ENCODE measurements at regions not wholly inside any gene's neighbourhood (a gene's known extent, or its start where the extent isn't known, plus 50 kb on each side); places are given as distances from the start of the nearest gene placed in this dataset.
"Not testable (repeated sequence)": the region's sequence is repeated elsewhere in the genome, so short reads cannot be mapped to it uniquely, and the experiment has no call there.

GRCh38 chr2:107751936-107752335 lies 74.8 kb upstream of the RGPD4 start:
- CTCF ChIA-PET (ENCODE audit: partially characterized antibody): no interaction called here
- no peaks in the 10 kb centered on the region for H3K4me1 Mint-ChIP-seq
- peaks cover 0 to 2% (median 0%) of the 10 kb centered on the region in 8 donors for H3K9me3 Mint-ChIP-seq
- intact Hi-C loops (cut with micrococcal nuclease): no loop called here
- no peak overlapping the region for H3K27ac ChIP-seq (ENCODE audit: low read depth, low read length)
- no peak for DNase-seq
- POLR2A ChIA-PET (ENCODE audit: partially characterized antibody): no interaction called here
- peak overlapping the region in 1 of 7 donors; percentile 6 for H3K27ac Mint-ChIP-seq
- no peak overlapping the region for H3K4me3 Mint-ChIP-seq
- H3K36me3 Mint-ChIP-seq: no peaks in the 10 kb centered on the region
- H3K9me3 ChIP-seq (ENCODE audit: control insufficient read depth in 1 of 2, low read length in 2 of 2): no peaks in the 10 kb centered on the region
- no peaks in the 10 kb centered on the region for H3K27me3 ChIP-seq (ENCODE audit: insufficient read depth, low read length)
- H3K4me1 ChIP-seq (ENCODE audit: insufficient read depth, low read length): no peaks in the 10 kb centered on the region
- no peaks in the 10 kb centered on the region for H3K36me3 ChIP-seq (ENCODE audit: insufficient read depth, low read length)
- H3K4me3 ChIP-seq (ENCODE audit: low read length in 2 of 2): no peak overlapping the region
- H3K27me3 Mint-ChIP-seq: peaks cover 0 to 2% of the 10 kb centered on the region in 2 donors

DNA sequence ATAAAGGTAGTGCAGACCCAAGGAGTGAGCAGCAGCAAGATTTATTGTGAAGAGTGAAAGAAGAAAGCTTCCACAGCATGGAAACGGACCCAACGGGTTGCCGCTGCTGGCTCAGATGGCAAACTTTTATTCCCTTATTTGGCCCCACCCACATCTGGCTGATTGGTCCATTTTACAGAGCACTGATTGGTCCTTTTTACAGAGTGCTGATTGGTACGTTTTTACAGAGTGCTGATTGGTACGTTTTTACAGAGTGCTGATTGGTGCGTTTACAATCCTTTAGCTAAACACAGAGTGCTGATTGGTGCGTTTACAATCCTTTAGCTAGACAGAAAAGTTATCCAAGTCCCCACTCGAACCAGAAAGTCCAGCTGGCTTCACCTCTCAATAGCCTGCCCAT lies 72.9 kb upstream of the RGPD4 start:
- H3K36me3 ChIP-seq (ENCODE audit: insufficient read depth, low read length); H3K27me3 ChIP-seq (ENCODE audit: insufficient read depth, low read length); DNase-seq; H3K9me3 Mint-ChIP-seq; H3K36me3 Mint-ChIP-seq; H3K27ac ChIP-seq (ENCODE audit: low read depth, low read length); H3K27me3 Mint-ChIP-seq; H3K4me1 Mint-ChIP-seq; H3K4me3 Mint-ChIP-seq; H3K9me3 ChIP-seq (ENCODE audit: control insufficient read depth in 1 of 2, low read length in 2 of 2); CTCF ChIA-PET (ENCODE audit: partially characterized antibody); intact Hi-C loops (cut with micrococcal nuclease); H3K27ac Mint-ChIP-seq; H3K4me3 ChIP-seq (ENCODE audit: low read length in 2 of 2); H3K4me1 ChIP-seq (ENCODE audit: insufficient read depth, low read length); POLR2A ChIA-PET (ENCODE audit: partially characterized antibody): not testable (repeated sequence)

DNA sequence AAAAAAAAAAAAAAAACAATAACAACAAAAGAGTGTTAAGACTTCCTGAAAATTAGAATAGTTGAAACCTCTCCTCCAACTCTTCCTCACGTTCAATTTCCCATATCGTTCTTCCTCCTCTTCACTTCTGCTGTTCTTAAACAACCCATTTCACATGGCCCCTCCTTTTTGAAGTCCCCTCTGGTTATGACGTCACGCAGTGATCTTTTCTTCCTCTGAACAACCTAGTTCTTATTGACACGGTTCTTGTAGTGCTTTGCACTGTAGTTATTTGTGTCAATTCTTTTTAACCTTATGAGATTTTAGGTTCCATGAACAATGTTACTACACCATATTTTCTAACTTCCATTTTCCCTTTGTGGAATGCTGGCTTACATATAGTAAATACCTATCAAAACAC lies 69.5 kb upstream of the RGPD4 start:
- ChIA-PET POLR2A (ENCODE audit: partially characterized antibody) (no interaction called here), CTCF (ENCODE audit: partially characterized antibody) (no interaction called here)
- H3K4me3 Mint-ChIP-seq: no peak overlapping the region
- Histone ChIP-seq H3K27me3 (ENCODE audit: insufficient read depth, low read length) (no peaks in the 10 kb centered on the region), H3K9me3 (ENCODE audit: control insufficient read depth in 1 of 2, low read length in 2 of 2) (no peaks in the 10 kb centered on the region), H3K27ac (ENCODE audit: low read depth, low read length) (no peak overlapping the region), H3K4me1 (ENCODE audit: insufficient read depth, low read length) (no peaks in the 10 kb centered on the region), H3K36me3 (ENCODE audit: insufficient read depth, low read length) (no peaks in the 10 kb centered on the region), H3K4me3 (ENCODE audit: low read length in 2 of 2) (no peak overlapping the region)
- H3K4me1 Mint-ChIP-seq: no peaks in the 10 kb centered on the region
- H3K27me3 Mint-ChIP-seq: peaks cover 0 to 1% of the 10 kb centered on the region in 2 donors
- H3K9me3 Mint-ChIP-seq: peaks cover 0 to 4% (median 0%) of the 10 kb centered on the region in 8 donors
- intact Hi-C loops (cut with micrococcal nuclease): no loop called here
- DNase-seq: no peak
- H3K27ac Mint-ChIP-seq: peak overlapping the region in 1 of 7 donors; percentile 2
- no peaks in the 10 kb centered on the region for H3K36me3 Mint-ChIP-seq

DNA sequence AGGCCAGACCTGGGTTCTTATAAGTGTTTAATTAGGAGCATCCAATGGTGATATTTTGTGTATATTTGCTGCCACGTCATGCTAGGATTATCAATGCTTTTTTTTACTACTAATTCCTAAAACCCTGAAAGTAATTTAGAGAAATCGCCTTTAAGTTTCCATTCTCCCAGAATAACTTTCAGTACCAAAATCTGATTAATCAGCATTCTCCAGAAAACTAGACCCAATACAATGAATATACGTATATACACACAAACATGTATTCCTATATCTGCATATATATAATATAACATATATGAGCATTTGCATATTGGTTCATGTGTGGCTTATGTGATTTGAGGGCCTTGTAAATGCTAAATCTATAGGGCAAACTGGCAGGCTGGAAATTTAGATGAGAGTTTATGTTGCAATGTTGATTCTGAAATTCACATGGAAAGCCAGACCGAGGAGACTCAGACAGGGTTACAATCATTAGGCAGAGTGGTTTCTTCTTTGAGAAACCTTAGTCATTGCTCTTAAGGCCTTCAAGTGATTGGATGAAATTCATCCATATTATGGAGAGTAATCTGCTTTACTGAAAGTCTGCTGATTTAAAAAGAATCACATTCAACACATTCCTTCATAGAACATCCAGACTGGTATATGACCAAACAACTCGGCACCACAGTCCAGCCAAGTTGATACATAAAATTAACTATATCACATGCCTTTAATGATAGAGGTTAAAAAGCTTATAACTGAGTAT lies 65.9 kb upstream of the RGPD4 start:
- no peaks in the 10 kb centered on the region for H3K27me3 ChIP-seq (ENCODE audit: insufficient read depth, low read length)
- no peak overlapping the region for H3K4me3 Mint-ChIP-seq
- no peak overlapping the region for H3K4me3 ChIP-seq (ENCODE audit: low read length in 2 of 2)
- H3K36me3 ChIP-seq (ENCODE audit: insufficient read depth, low read length): no peaks in the 10 kb centered on the region
- no peak overlapping the region for H3K27ac Mint-ChIP-seq
- peaks cover 0 to 3% of the 10 kb centered on the region in 2 donors for H3K27me3 Mint-ChIP-seq
- no peaks in the 10 kb centered on the region for H3K4me1 Mint-ChIP-seq
- H3K9me3 Mint-ChIP-seq: peaks cover 0 to 4% (median 2%) of the 10 kb centered on the region in 8 donors
- ChIA-PET CTCF (ENCODE audit: partially characterized antibody) (no interaction called here), POLR2A (ENCODE audit: partially characterized antibody) (no interaction called here)
- no peaks in the 10 kb centered on the region for H3K4me1 ChIP-seq (ENCODE audit: insufficient read depth, low read length)
- H3K9me3 ChIP-seq (ENCODE audit: control insufficient read depth in 1 of 2, low read length in 2 of 2): no peaks in the 10 kb centered on the region
- no peaks in the 10 kb centered on the region for H3K36me3 Mint-ChIP-seq
- DNase-seq: no peak
- H3K27ac ChIP-seq (ENCODE audit: low read depth, low read length): no peak overlapping the region
- intact Hi-C loops (cut with micrococcal nuclease): no loop called here

GRCh38 chr2:107772353-107772752 lies 54.3 kb upstream of the RGPD4 start:
- Histone ChIP-seq H3K4me1 (ENCODE audit: insufficient read depth, low read length) (no peaks in the 10 kb centered on the region), H3K27ac (ENCODE audit: low read depth, low read length) (no peak overlapping the region), H3K9me3 (ENCODE audit: control insufficient read depth in 1 of 2, low read length in 2 of 2) (no peaks in the 10 kb centered on the region), H3K36me3 (ENCODE audit: insufficient read depth, low read length) (no peaks in the 10 kb centered on the region), H3K27me3 (ENCODE audit: insufficient read depth, low read length) (no peaks in the 10 kb centered on the region), H3K4me3 (ENCODE audit: low read length in 2 of 2) (no peak overlapping the region)
- no peak overlapping the region for H3K27ac Mint-ChIP-seq
- H3K36me3 Mint-ChIP-seq: no peaks in the 10 kb centered on the region
- CTCF ChIA-PET (ENCODE audit: partially characterized antibody): no interaction called here
- DNase-seq: no peak
- no peak overlapping the region for H3K4me3 Mint-ChIP-seq
- H3K27me3 Mint-ChIP-seq: peaks cover 0 to 4% of the 10 kb centered on the region in 2 donors
- intact Hi-C loops (cut with micrococcal nuclease): no loop called here
- peaks cover 0 to 2% (median 0%) of the 10 kb centered on the region in 8 donors for H3K9me3 Mint-ChIP-seq
- H3K4me1 Mint-ChIP-seq: no peaks in the 10 kb centered on the region
- POLR2A ChIA-PET (ENCODE audit: partially characterized antibody): no interaction called here

DNA sequence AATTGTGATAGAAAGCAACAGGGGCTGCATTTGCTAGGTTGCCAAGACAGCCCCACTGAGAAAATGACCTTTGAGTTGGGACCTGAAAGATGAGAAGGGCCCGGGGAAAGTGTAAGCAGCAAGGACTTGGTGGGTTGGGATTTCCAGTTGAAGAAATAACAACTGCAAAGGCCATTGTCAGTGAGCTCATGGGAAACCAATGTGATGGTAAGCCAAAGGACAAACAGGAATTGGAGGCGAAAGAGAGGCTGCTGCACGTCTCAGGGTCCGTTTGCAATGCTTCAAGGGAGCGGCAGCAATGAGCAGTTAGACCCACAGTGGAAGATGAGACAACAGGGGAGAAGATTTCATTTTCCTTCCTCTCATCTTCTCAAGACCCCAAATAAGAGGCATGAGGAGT lies 51.5 kb upstream of the RGPD4 start:
- H3K4me3 Mint-ChIP-seq: no peak overlapping the region
- Histone ChIP-seq H3K4me1 (ENCODE audit: insufficient read depth, low read length) (no peaks in the 10 kb centered on the region), H3K9me3 (ENCODE audit: control insufficient read depth in 1 of 2, low read length in 2 of 2) (no peaks in the 10 kb centered on the region), H3K36me3 (ENCODE audit: insufficient read depth, low read length) (no peaks in the 10 kb centered on the region), H3K27ac (ENCODE audit: low read depth, low read length) (no peak overlapping the region), H3K4me3 (ENCODE audit: low read length in 2 of 2) (no peak overlapping the region), H3K27me3 (ENCODE audit: insufficient read depth, low read length) (no peaks in the 10 kb centered on the region)
- H3K27me3 Mint-ChIP-seq: peaks cover 0 to 4% of the 10 kb centered on the region in 2 donors
- H3K4me1 Mint-ChIP-seq: no peaks in the 10 kb centered on the region
- POLR2A ChIA-PET (ENCODE audit: partially characterized antibody): no interaction called here
- H3K9me3 Mint-ChIP-seq: peaks cover 0 to 2% (median 0%) of the 10 kb centered on the region in 8 donors
- CTCF ChIA-PET (ENCODE audit: partially characterized antibody): no interaction called here
- DNase-seq: no peak
- no peaks in the 10 kb centered on the region for H3K36me3 Mint-ChIP-seq
- intact Hi-C loops (cut with micrococcal nuclease): no loop called here
- no peak overlapping the region for H3K27ac Mint-ChIP-seq

DNA sequence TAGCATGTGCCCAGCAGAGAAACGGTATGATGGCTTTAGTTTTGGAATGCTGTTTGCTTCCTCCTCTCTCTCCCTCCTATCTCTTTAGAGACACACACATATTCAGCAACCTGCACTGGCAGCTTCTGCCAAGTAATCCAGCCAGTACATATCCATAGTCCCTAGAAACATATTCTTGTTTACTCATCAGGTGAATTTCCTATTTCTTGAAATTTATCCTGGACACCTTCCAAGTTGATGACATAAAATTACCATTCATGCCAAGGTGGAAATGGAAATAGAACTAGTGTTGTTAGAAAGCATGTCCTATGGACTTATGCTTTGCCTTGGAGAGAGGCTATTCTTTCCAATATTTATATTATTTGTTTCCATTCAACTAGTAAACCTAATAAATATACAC lies 50.9 kb upstream of the RGPD4 start:
- Mint-ChIP-seq H3K27me3 (peaks cover 0 to 4% of the 10 kb centered on the region in 2 donors), H3K27ac (no peak overlapping the region), H3K36me3 (no peaks in the 10 kb centered on the region), H3K4me1 (no peaks in the 10 kb centered on the region), H3K4me3 (no peak overlapping the region), H3K9me3 (peaks cover 0 to 2% (median 0%) of the 10 kb centered on the region in 8 donors)
- Histone ChIP-seq H3K4me1 (ENCODE audit: insufficient read depth, low read length) (no peaks in the 10 kb centered on the region), H3K36me3 (ENCODE audit: insufficient read depth, low read length) (no peaks in the 10 kb centered on the region), H3K27ac (ENCODE audit: low read depth, low read length) (no peak overlapping the region), H3K27me3 (ENCODE audit: insufficient read depth, low read length) (no peaks in the 10 kb centered on the region), H3K4me3 (ENCODE audit: low read length in 2 of 2) (no peak overlapping the region), H3K9me3 (ENCODE audit: control insufficient read depth in 1 of 2, low read length in 2 of 2) (no peaks in the 10 kb centered on the region)
- no peak for DNase-seq
- intact Hi-C loops (cut with micrococcal nuclease): no loop called here
- ChIA-PET CTCF (ENCODE audit: partially characterized antibody) (no interaction called here), POLR2A (ENCODE audit: partially characterized antibody) (no interaction called here)

DNA sequence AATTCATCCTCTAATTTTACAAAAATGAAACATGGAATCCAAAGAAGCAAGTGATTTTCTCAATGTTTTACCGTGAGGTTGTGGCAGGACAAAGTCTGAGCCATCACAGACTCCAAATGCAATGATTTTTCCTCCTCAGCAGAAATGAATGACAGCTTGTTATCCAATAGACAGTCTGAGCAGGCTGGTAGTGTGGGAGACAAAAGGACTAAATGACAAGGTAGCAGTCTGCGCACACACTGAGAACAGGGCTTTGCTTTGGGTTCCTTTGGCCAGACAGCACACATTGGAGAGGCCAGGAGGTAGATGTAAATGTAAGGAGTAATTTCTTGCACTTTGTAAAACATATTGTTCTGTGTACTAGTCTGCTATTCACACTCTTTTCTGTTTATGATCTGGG lies 50.3 kb upstream of the RGPD4 start:
- POLR2A ChIA-PET (ENCODE audit: partially characterized antibody): no interaction called here
- Histone ChIP-seq H3K27ac (ENCODE audit: low read depth, low read length) (no peak overlapping the region), H3K4me1 (ENCODE audit: insufficient read depth, low read length) (no peaks in the 10 kb centered on the region), H3K4me3 (ENCODE audit: low read length in 2 of 2) (no peak overlapping the region), H3K27me3 (ENCODE audit: insufficient read depth, low read length) (no peaks in the 10 kb centered on the region), H3K9me3 (ENCODE audit: control insufficient read depth in 1 of 2, low read length in 2 of 2) (no peaks in the 10 kb centered on the region), H3K36me3 (ENCODE audit: insufficient read depth, low read length) (no peaks in the 10 kb centered on the region)
- Mint-ChIP-seq H3K36me3 (no peaks in the 10 kb centered on the region), H3K9me3 (peaks cover 0 to 2% (median 0%) of the 10 kb centered on the region in 8 donors), H3K4me3 (no peak overlapping the region), H3K27ac (no peak overlapping the region), H3K27me3 (peaks cover 0 to 4% of the 10 kb centered on the region in 2 donors), H3K4me1 (no peaks in the 10 kb centered on the region)
- intact Hi-C loops (cut with micrococcal nuclease): no loop called here
- CTCF ChIA-PET (ENCODE audit: partially characterized antibody): no interaction called here
- DNase-seq: no peak

Data from CD4-positive, alpha-beta memory T cell (primary cell).